Spleen (tissue), 11 donors: ENCODE measurements at regions not wholly inside any gene's neighbourhood (a gene's known extent, or its start where the extent isn't known, plus 50 kb on each side); places are given as distances from the start of the nearest gene placed in this dataset.

Experiments used
- DNase-seq: peaks from one replicate; pipeline ENCODE4 v3.0.0-alpha.2; 2020
- H3K27ac ChIP-seq, 8 donors: fragments of 200-600 bp; sonication (generic) in 7 of 8; 1 replicate in 4 of 8; 2 replicates in 4 of 8; pipeline versions ENCODE4 v1.5.0 to v1.8.0; 2016 to 2021; ENCODE audit warnings: inconsistent platforms in 4 of 8, mild to moderate bottlenecking in 4 of 8, moderate library complexity in 1 of 8
- H3K27me3 ChIP-seq, 7 donors: fragments of 200-600 bp; sonication (generic) in 6 of 7; replicated peaks in 1 of 7; 1 replicate in 4 of 7; 2 replicates in 3 of 7; pipeline versions ENCODE4 v1.5.0 to v1.8.0; 2016 to 2021; ENCODE audit warnings: inconsistent platforms in 3 of 7, mild to moderate bottlenecking in 1 of 7
- H3K36me3 ChIP-seq, 6 donors: fragments of 200-600 bp; sonication (generic) in 5 of 6; 1 replicate in 4 of 6; 2 replicates in 2 of 6; pipeline versions ENCODE4 v1.5.0 to v1.8.0; 2016 to 2021; ENCODE audit warnings: inconsistent platforms in 2 of 6
- H3K4me1 ChIP-seq, 6 donors: fragments of 200-600 bp; sonication (generic) in 5 of 6; 1 replicate in 3 of 6; 2 replicates in 3 of 6; pipeline versions ENCODE4 v1.5.0 to v1.8.0; 2016 to 2021; ENCODE audit warnings: inconsistent platforms in 3 of 6
- H3K4me3 ChIP-seq, 8 donors: fragments of 200-600 bp; sonication (generic) in 7 of 8; 1 replicate in 4 of 8; 2 replicates in 4 of 8; pipeline versions ENCODE4 v1.5.0 to v1.8.0; 2016 to 2021; ENCODE audit warnings: inconsistent platforms in 4 of 8, mild to moderate bottlenecking in 4 of 8, moderate library complexity in 2 of 8
- H3K9me3 ChIP-seq, 8 donors: fragments of 200-600 bp; sonication (generic) in 7 of 8; 1 replicate in 4 of 8; 2 replicates in 4 of 8; pipeline versions ENCODE4 v1.5.0 to v1.8.0; 2016 to 2021; ENCODE audit warnings: inconsistent platforms in 4 of 8
- CTCF ChIP-seq, 11 experiments: fragments of 200-600 bp in 7 of 11; fragments of 450-650 bp in 4 of 11; sonication (generic) in 4 of 11; IDR thresholded peaks in 8 of 11; conservative IDR thresholded peaks in 3 of 11; 1 replicate in 7 of 11; 2 replicates in 4 of 11; pipeline versions ENCODE4 v1.4.0 to v1.8.0; 2016 to 2021; ENCODE audit warnings: antibody characterized with exemption in 11 of 11, inconsistent platforms in 4 of 11, mild to moderate bottlenecking in 1 of 11
- POLR2A ChIP-seq, 3 donors: fragments of 450-650 bp; IDR thresholded peaks; one replicate each; pipeline ENCODE4 v1.5.1; 2017; ENCODE audit warnings: antibody characterized with exemption in 3 of 3, mild to moderate bottlenecking in 1 of 3
- POLR2AphosphoS5 ChIP-seq, 3 donors: sonication (generic); formaldehyde crosslinking; IDR thresholded peaks; one replicate each; pipeline ENCODE4 v1.5.1; 2017; ENCODE audit warnings: antibody characterized with exemption in 3 of 3
- WGBS, 5 donors: extraction: QIAGEN DNeasy Blood & Tissue Kit in 3 of 5; methylation state at CpG; one replicate each; pipeline versions ENCODE4 v1.1.5 to v1.1.7; 2013 to 2018; 5-methylcytosine and 5-hydroxymethylcytosine counted together
- intact Hi-C: fragments of 100-400 bp; cut with DNase I; formaldehyde crosslinking; loops from one replicate; pipeline ENCODE4 v1.15.0; 2023; ENCODE audit warnings: low total_unique reads
- donor health status: healthy with polysubstance abuse.
- donor health status: DM: no; HTN: no; CAD: no; lungs with moderate emphysema.
- donor health status: DM: no; HTN: no; CAD: no.
- donor health status: Bipolar disorder and iron deficiency.
- donor health status: healthy.
- donor health status: DM: no; HTN: no; CAD: no.
- donor health status: DM: yes; HTN: yes; CAD: no.

- TF ChIP-seq POLR2AphosphoS5 (IDR thresholded peaks at IDR 0.05), result no peak
- no peak for TF ChIP-seq CTCF (IDR thresholded peaks at IDR 0.05 in 8 of 11, conservative IDR thresholded peaks at IDR 0.05 in 3 of 11)
- TF ChIP-seq POLR2A (IDR thresholded peaks at IDR 0.05), result no peak
Measured at GRCh38 chr9:73839471-73839870, 657.7 kb upstream of the RORB start.

GRCh38 chr9:73841018-73841417 is 656.1 kb upstream of the RORB start:
- intact Hi-C loops, result no loop called here

More at GRCh38 chr9:73839471-73839870, 657.7 kb upstream of the RORB start:
- Histone ChIP-seq H3K36me3 (no peaks in the 10 kb centered on the region), H3K9me3 (no peaks in the 10 kb centered on the region), H3K4me1 (no peaks in the 10 kb centered on the region), H3K4me3 (no peak overlapping the region), H3K27ac (no peak overlapping the region), H3K27me3 (no peaks in the 10 kb centered on the region)
- no peak for DNase-seq
- WGBS, 5 donors, result 76 to 86% (median 81%) methylated on average over 2 of the region's 2 CpGs
- intact Hi-C loops, result no loop called here

GRCh38 chr9:73844135-73844534 is 653.0 kb upstream of the RORB start:
- Histone ChIP-seq H3K4me3 (no peak overlapping the region), H3K9me3 (no peaks in the 10 kb centered on the region), H3K4me1 (no peaks in the 10 kb centered on the region), H3K27me3 (no peaks in the 10 kb centered on the region), H3K36me3 (no peaks in the 10 kb centered on the region), H3K27ac (no peak overlapping the region)
- intact Hi-C loops, result no loop called here
- DNase-seq, result no peak
- WGBS, 5 donors, result 80 to 87% (median 86%) methylated on average over 4 of the region's 4 CpGs
- TF ChIP-seq POLR2AphosphoS5 (IDR thresholded peaks at IDR 0.05) (no peak), POLR2A (IDR thresholded peaks at IDR 0.05) (no peak), CTCF (IDR thresholded peaks at IDR 0.05 in 8 of 11, conservative IDR thresholded peaks at IDR 0.05 in 3 of 11) (no peak)

More at GRCh38 chr9:73841018-73841417, 656.1 kb upstream of the RORB start:
- Histone ChIP-seq H3K27ac (no peak overlapping the region), H3K27me3 (no peaks in the 10 kb centered on the region), H3K4me3 (no peak overlapping the region), H3K4me1 (no peaks in the 10 kb centered on the region), H3K9me3 (no peaks in the 10 kb centered on the region), H3K36me3 (no peaks in the 10 kb centered on the region)
- TF ChIP-seq CTCF (IDR thresholded peaks at IDR 0.05 in 8 of 11, conservative IDR thresholded peaks at IDR 0.05 in 3 of 11), result no peak
- no peak for DNase-seq
- 65 to 86% (median 78%) methylated on average over 4 of the region's 4 CpGs for WGBS, 5 donors

- TF ChIP-seq POLR2AphosphoS5 (IDR thresholded peaks at IDR 0.05), result no peak
- no peak for TF ChIP-seq CTCF (IDR thresholded peaks at IDR 0.05 in 8 of 11, conservative IDR thresholded peaks at IDR 0.05 in 3 of 11)
- no peak for TF ChIP-seq POLR2A (IDR thresholded peaks at IDR 0.05)
- DNase-seq, result no peak
- Histone ChIP-seq H3K9me3 (no peaks in the 10 kb centered on the region), H3K36me3 (no peaks in the 10 kb centered on the region), H3K4me1 (no peaks in the 10 kb centered on the region), H3K27me3 (no peaks in the 10 kb centered on the region), H3K4me3 (no peak overlapping the region), H3K27ac (no peak overlapping the region)
- 71 to 88% (median 80%) methylated on average over 2 of the region's 2 CpGs for WGBS, 5 donors
- intact Hi-C loops, result no loop called here
Measured at GRCh38 chr9:73845539-73845938, 651.6 kb upstream of the RORB start.
